HepG2 (cell line): ENCODE measurements at regions not wholly inside any gene's neighbourhood (a gene's known extent, or its start where the extent isn't known, plus 50 kb on each side); places are given as distances from the start of the nearest gene placed in this dataset.

Experiments
- ATAC-seq: fragments of 200-7000 bp; cut with Tn5 transposase; 3 replicates; pipeline ENCODE4 v1.9.1; 2020; ENCODE audit warnings: mild to moderate bottlenecking, moderate library complexity
- BruUV-seq: library from RNA; stranded (reverse); fragments of 400-500 nt; replicated peaks from 2 replicates; lab custom pipeline; 2021; lab: Mats Ljungman, UMichigan
- CTCF ChIA-PET: fragments of 300-600 bp; formaldehyde crosslinking; extraction: SDS; loops from one replicate; lab custom pipeline; 2021; ENCODE audit warnings: low total read pairs, inconsistent platforms, low intra/inter-chr PET ratio; lab: Yijun Ruan, JAX
- POLR2A ChIA-PET: fragments of 350-600 bp; sonication (Branson Sonifier 250); formaldehyde crosslinking; loops from one replicate; lab custom pipeline; 2020; ENCODE audit warnings: antibody characterized with exemption, inconsistent platforms; lab: Yijun Ruan, JAX
- DNase-seq: peaks from one replicate; pipeline ENCODE4 v3.0.0-alpha.2; 2015; ENCODE audit warnings: low spot score
- FAIRE-seq: peaks from 3 replicates; lab custom pipeline; 2011; peaks lifted over from hg19 to GRCh38; lab: Jason Lieb, UNC
- H2AFZ ChIP-seq: one replicate; pipeline ENCODE4 v1.6.1; 2011; ENCODE audit warnings: low read length, inconsistent platforms
- H3K27ac ChIP-seq: fragments of 300-600 bp; 3 replicates; pipeline ENCODE4 v1.8.0; 2011; ENCODE audit warnings: mixed run types, mild to moderate bottlenecking, mixed read lengths, low read length, inconsistent platforms; ENCODE audit not compliant: insufficient read depth; ENCODE audit errors: extremely low read length
- H3K27me3 ChIP-seq, 2 experiments: fragments of 200-600 bp in 1 of 2; 2 replicates in 1 of 2; 3 replicates in 1 of 2; pipeline versions ENCODE4 v1.6.0 to v1.8.0; 2011; ENCODE audit warnings: low read length in 2 of 2, mild to moderate bottlenecking in 2 of 2, moderate library complexity in 2 of 2, inconsistent platforms in 1 of 2; ENCODE audit not compliant: insufficient read depth in 2 of 2, control insufficient read depth in 1 of 2
- H3K36me3 ChIP-seq, 2 experiments: fragments of 200-600 bp in 1 of 2; replicated peaks in 1 of 2; 2 replicates in 1 of 2; 3 replicates in 1 of 2; pipeline versions ENCODE4 v1.5.1 to v1.8.0; 2011; ENCODE audit warnings: low read length in 2 of 2, inconsistent platforms in 1 of 2; ENCODE audit not compliant: insufficient read depth in 2 of 2, control insufficient read depth in 1 of 2
- H3K4me1 ChIP-seq: 2 replicates; pipeline ENCODE4 v1.5.1; 2012; ENCODE audit warnings: low read length, inconsistent platforms; ENCODE audit not compliant: insufficient read depth
- H3K4me2 ChIP-seq: 2 replicates; pipeline ENCODE4 v1.6.0; 2011; ENCODE audit warnings: low read depth, low read length, inconsistent platforms
- H3K4me3 ChIP-seq, 3 experiments: fragments of 200-600 bp in 1 of 3; sonication (generic), shearing (Covaris generic) in 1 of 3; replicated peaks in 1 of 3; 2 replicates each; pipeline ENCODE4 v1.5.1; 2011 to 2016; ENCODE audit warnings: low read length in 3 of 3, inconsistent platforms in 2 of 3, low read depth in 2 of 3, mild to moderate bottlenecking in 2 of 3, control low read depth in 1 of 3, mixed read lengths in 1 of 3; ENCODE audit not compliant: insufficient read depth in 1 of 3
- H3K79me2 ChIP-seq: one replicate; pipeline ENCODE4 v1.6.1; 2011; ENCODE audit warnings: low read length, inconsistent platforms; ENCODE audit not compliant: insufficient read depth
- H3K9ac ChIP-seq: 2 replicates; pipeline ENCODE4 v1.6.0; 2011; ENCODE audit warnings: mild to moderate bottlenecking, low read depth, low read length, inconsistent platforms; ENCODE audit not compliant: insufficient read depth
- H3K9me3 ChIP-seq: 2 replicates; pipeline ENCODE4 v1.5.1; 2012; ENCODE audit warnings: mild to moderate bottlenecking, low read length
- H4K20me1 ChIP-seq: 2 replicates; pipeline ENCODE4 v1.6.0; 2011; ENCODE audit warnings: inconsistent platforms, mild to moderate bottlenecking, low read length, moderate library complexity; ENCODE audit not compliant: insufficient read depth
- ATM ChIP-seq: fragments of 450-650 bp; IDR thresholded peaks from 2 replicates; pipeline ENCODE4 v1.7.1; 2017; ENCODE audit warnings: mild to moderate bottlenecking, borderline replicate concordance
- E2F1 ChIP-seq: sonication (generic); formaldehyde crosslinking; IDR thresholded peaks from 2 replicates; pipeline ENCODE4 v1.5.0; 2020; ENCODE audit warnings: missing genetic modification reagents
- ETS1 ChIP-seq: sonication (generic); formaldehyde crosslinking; IDR thresholded peaks from 2 replicates; pipeline ENCODE4 v1.4.0; 2020; ENCODE audit warnings: missing genetic modification reagents
- FOXC1 ChIP-seq: sonication (generic); formaldehyde crosslinking; IDR thresholded peaks from 2 replicates; pipeline ENCODE4 v1.8.0; 2022; ENCODE audit warnings: mild to moderate bottlenecking, missing genetic modification reagents, borderline replicate concordance
- GATAD1 ChIP-seq: IDR thresholded peaks from 2 replicates; pipeline ENCODE4 v1.6.1; 2016; ENCODE audit warnings: missing genetic modification reagents, missing compliant biosample characterization
- MIER3 ChIP-seq: IDR thresholded peaks from 2 replicates; pipeline ENCODE4 v1.6.1; 2016; ENCODE audit warnings: missing compliant biosample characterization, borderline replicate concordance
- MXI1 ChIP-seq: IDR thresholded peaks from 3 replicates; pipeline ENCODE4 v1.6.1; 2012; ENCODE audit warnings: low read depth, low read length, inconsistent platforms, borderline replicate concordance
- PTBP1 ChIP-seq: fragments of 200-400 bp; formaldehyde crosslinking; IDR thresholded peaks from 2 replicates; pipeline ENCODE4 v1.6.1; 2018; ENCODE audit warnings: low read length, low read depth; ENCODE audit not compliant: poor library complexity, severe bottlenecking
- SALL2 ChIP-seq: sonication (generic); formaldehyde crosslinking; IDR thresholded peaks from 2 replicates; pipeline ENCODE4 v1.8.1; 2023; ENCODE audit warnings: mild to moderate bottlenecking, missing genetic modification reagents, inconsistent platforms
- ZBTB37 ChIP-seq: sonication (generic); formaldehyde crosslinking; IDR thresholded peaks from 2 replicates; pipeline ENCODE4 v1.4.0; 2020; ENCODE audit warnings: mild to moderate bottlenecking, missing genetic modification reagents
- ZNF367 ChIP-seq: sonication (generic); formaldehyde crosslinking; IDR thresholded peaks from 2 replicates; pipeline ENCODE4 v1.4.0; 2020; ENCODE audit warnings: missing genetic modification reagents, borderline replicate concordance
- ZNF660 ChIP-seq: sonication (generic); formaldehyde crosslinking; IDR thresholded peaks from 2 replicates; pipeline ENCODE4 v1.5.1; 2020; ENCODE audit warnings: mild to moderate bottlenecking, low read depth, missing genetic modification reagents, borderline replicate concordance
- ZNF761 ChIP-seq: sonication (generic); formaldehyde crosslinking; conservative IDR thresholded peaks from 2 replicates; pipeline ENCODE4 v1.4.0; 2020; ENCODE audit warnings: mild to moderate bottlenecking, missing genetic modification reagents
- WGBS: methylation state at CpG from one replicate; pipeline ENCODE4 v1.1.6; 2017; ENCODE audit warnings: low lambda C conversion rate; 5-methylcytosine and 5-hydroxymethylcytosine counted together
- in situ Hi-C: cut with HindIII; loops from 2 replicates; pipeline ENCODE4 v1.10.0; 2017; ENCODE audit warnings: low pct_unique_long_range_greater_than_20kb; ENCODE audit not compliant: extremely low pct_ligation_motif_present
- intact Hi-C: fragments of 100-400 bp; cut with micrococcal nuclease; formaldehyde crosslinking; loops from one replicate; pipeline ENCODE4 v1.10.0; 2022; ENCODE audit not compliant: unreplicated experiment

GRCh38 chr2:12637754-12638153, 79.0 kb upstream of the TRIB2 start:
- H3K79me2 ChIP-seq: no peaks in the 10 kb centered on the region
- FAIRE-seq (no peak), ATAC-seq (no peak), DNase-seq (no peak)
- H3K27ac ChIP-seq: no peak overlapping the region
- H3K9me3 ChIP-seq: no peaks in the 10 kb centered on the region
- H3K27me3 ChIP-seq: no peaks in the 10 kb centered on the region
- ChIA-PET CTCF (no interaction called here), POLR2A (no interaction called here)
- H3K36me3 ChIP-seq: no peaks in the 10 kb centered on the region
- no peak overlapping the region for H3K4me3 ChIP-seq
- H3K4me2 ChIP-seq: no peak overlapping the region
- no TSS peak for BruUV-seq
- no peaks in the 10 kb centered on the region for H3K4me1 ChIP-seq
- intact Hi-C loops: no loop called here
- 21% methylated on average over 1 of the region's 1 CpG for WGBS
- in situ Hi-C loops: no loop called here
- no peak for TF ChIP-seq FOXC1
- TF ChIP-seq PTBP1: no peak
- no peak for TF ChIP-seq ZNF660 (CRISPR knock-in tag)
- no peak for TF ChIP-seq MXI1
- no peak for TF ChIP-seq ZNF367 (CRISPR knock-in tag)
- TF ChIP-seq SALL2: no peak
- TF ChIP-seq ZNF761 (CRISPR knock-in tag): no peak
- TF ChIP-seq ZBTB37 (CRISPR knock-in tag): no peak
- TF ChIP-seq ATM: no peak
- no peak for TF ChIP-seq ETS1 (CRISPR knock-in tag)
- TF ChIP-seq E2F1: no peak
- TF ChIP-seq MIER3: no peak
- no peak for TF ChIP-seq GATAD1 (CRISPR knock-in tag)
- no peak overlapping the region for H2AFZ ChIP-seq
- H4K20me1 ChIP-seq: no peaks in the 10 kb centered on the region
- no peak overlapping the region for H3K9ac ChIP-seq
